ENCODE measurements at regions not wholly inside any gene's neighbourhood (a gene's known extent, or its start where the extent isn't known, plus 50 kb on each side); places are given as distances from the start of the nearest gene placed in this dataset.

- TF ChIP-seq CTCF (conservative IDR thresholded peaks at IDR 0.05; ENCODE audit: low read length) (no peak), EZH2phosphoT487 (IDR thresholded peaks at IDR 0.05; ENCODE audit: borderline replicate concordance) (no peak)
Observed at GRCh38 chr9:73042155-73042554, 89.3 kb upstream of the ALDH1A1 start.

Data from Loucy (cell line).